ENCODE measurements at regions not wholly inside any gene's neighbourhood (a gene's known extent, or its start where the extent isn't known, plus 50 kb on each side); places are given as distances from the start of the nearest gene placed in this dataset.

DNA sequence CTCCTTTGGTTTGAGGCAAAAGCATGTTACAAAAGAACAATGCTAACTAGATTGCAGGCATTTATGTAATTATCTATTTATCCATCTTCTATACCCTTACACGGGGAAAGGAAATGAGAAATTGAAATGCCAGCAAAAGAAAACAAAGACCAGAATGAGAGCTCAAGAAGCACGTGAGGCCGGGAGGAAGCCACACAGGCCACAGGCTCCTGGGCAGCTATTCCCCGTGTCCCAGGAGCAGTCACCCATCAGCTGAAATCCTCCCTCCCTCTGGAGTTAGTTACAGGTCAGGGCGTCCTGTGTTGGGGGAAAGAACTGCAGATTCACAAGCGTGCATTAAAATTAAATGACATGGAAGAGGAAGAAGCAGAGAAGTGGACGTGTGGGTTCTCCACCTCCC lies 64.7 kb upstream of the RPS6KA2 start:
- Histone ChIP-seq H3K27ac (no peak overlapping the region), H3K9me3 (no peaks in the 10 kb centered on the region), H3K36me3 (no peaks in the 10 kb centered on the region), H3K27me3 (no peaks in the 10 kb centered on the region), H3K4me1 (no peaks in the 10 kb centered on the region), H3K4me3 (no peak overlapping the region)
- TF ChIP-seq, protein P1, sequence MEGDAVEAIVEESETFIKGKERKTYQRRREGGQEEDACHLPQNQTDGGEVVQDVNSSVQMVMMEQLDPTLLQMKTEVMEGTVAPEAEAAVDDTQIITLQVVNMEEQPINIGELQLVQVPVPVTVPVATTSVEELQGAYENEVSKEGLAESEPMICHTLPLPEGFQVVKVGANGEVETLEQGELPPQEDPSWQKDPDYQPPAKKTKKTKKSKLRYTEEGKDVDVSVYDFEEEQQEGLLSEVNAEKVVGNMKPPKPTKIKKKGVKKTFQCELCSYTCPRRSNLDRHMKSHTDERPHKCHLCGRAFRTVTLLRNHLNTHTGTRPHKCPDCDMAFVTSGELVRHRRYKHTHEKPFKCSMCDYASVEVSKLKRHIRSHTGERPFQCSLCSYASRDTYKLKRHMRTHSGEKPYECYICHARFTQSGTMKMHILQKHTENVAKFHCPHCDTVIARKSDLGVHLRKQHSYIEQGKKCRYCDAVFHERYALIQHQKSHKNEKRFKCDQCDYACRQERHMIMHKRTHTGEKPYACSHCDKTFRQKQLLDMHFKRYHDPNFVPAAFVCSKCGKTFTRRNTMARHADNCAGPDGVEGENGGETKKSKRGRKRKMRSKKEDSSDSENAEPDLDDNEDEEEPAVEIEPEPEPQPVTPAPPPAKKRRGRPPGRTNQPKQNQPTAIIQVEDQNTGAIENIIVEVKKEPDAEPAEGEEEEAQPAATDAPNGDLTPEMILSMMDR (IDR thresholded peaks at IDR 0.05) = no peak
- intact Hi-C loops (cut with DNase I; ENCODE audit: low total_unique reads) = no loop called here
- no peak for DNase-seq

DNA sequence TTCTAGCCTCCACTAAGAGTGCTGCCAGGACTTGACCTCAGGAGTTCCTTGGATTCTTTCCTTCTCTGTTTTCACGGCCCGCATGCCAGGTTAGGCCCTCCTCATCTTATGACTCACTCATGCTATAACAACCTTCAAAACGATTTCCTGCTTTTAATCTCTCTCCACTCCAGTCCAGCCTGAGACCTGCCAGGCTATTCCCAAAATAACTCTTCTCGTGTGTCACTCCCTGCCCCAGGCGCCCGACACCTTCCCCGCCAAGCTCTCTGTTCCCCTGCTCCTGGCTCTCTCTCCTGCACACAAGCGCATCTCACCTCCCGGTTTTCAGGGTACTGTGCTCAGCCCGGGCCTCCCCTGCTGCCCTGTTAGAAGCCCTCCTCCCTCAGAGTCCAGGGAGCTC lies 64.1 kb upstream of the RPS6KA2 start:
- no peak for DNase-seq
- no peaks in the 10 kb centered on the region for H3K9me3 ChIP-seq
- no peak overlapping the region for H3K27ac ChIP-seq
- intact Hi-C loops (cut with DNase I; ENCODE audit: low total_unique reads) = no loop called here
- H3K4me1 ChIP-seq = no peaks in the 10 kb centered on the region
- TF ChIP-seq, protein P1 (IDR thresholded peaks at IDR 0.05) = no peak
- peaks cover 0 to under 1% of the 10 kb centered on the region in 2 donors for H3K27me3 ChIP-seq
- no peaks in the 10 kb centered on the region for H3K36me3 ChIP-seq
- H3K4me3 ChIP-seq = no peak overlapping the region

DNA sequence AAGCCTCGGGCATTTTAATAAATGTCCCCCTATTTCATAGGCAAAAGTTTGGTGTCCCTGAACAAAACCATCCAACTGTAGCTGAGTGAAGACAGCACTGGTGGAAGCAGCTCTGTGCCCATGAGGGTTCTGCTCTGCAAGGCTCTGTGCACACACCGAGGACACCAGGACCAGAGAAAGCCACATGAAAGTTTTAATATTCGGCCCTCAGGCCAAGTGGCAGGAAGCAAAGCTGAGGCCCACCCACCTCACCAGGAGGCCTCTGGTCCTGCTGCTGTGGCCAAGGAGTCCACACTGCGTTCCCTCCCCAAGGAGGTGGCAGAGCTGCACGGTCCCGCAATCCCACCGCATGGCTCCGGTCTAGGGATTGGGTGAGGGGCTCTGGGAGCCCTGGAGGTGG lies 62.6 kb upstream of the RPS6KA2 start:
- Histone ChIP-seq H3K9me3 (no peaks in the 10 kb centered on the region), H3K4me1 (no peaks in the 10 kb centered on the region), H3K27ac (no peak overlapping the region), H3K27me3 (peaks cover 0 to 3% of the 10 kb centered on the region in 2 donors), H3K4me3 (no peak overlapping the region), H3K36me3 (no peaks in the 10 kb centered on the region)
- intact Hi-C loops (cut with DNase I; ENCODE audit: low total_unique reads) = no loop called here
- TF ChIP-seq, protein P1 (IDR thresholded peaks at IDR 0.05) = no peak
- no peak for DNase-seq

DNA sequence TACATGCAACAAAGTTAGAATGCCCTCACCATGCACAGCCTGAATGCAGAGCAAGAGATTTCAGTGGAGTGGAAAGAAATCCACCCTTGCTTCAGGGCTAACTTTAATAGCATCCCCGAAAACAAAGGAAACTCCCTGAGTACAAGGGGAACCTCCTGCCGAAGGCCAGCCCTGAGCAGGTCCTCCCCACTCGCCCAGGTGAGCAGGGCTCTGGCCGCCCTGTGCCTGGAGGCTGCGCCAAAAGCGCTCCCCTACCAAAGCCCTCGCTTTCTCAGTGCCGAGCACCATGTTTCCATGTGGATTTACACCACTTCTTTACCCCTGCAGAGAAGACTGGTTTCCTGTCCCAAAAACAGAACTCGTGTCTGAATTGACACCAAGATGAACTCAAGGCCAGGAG lies 61.9 kb upstream of the RPS6KA2 start:
- DNase-seq = no peak
- no peaks in the 10 kb centered on the region for H3K36me3 ChIP-seq
- intact Hi-C loops (cut with DNase I; ENCODE audit: low total_unique reads) = no loop called here
- H3K4me3 ChIP-seq = no peak overlapping the region
- no peaks in the 10 kb centered on the region for H3K9me3 ChIP-seq
- no peak overlapping the region for H3K27ac ChIP-seq
- H3K4me1 ChIP-seq = no peaks in the 10 kb centered on the region
- TF ChIP-seq, protein P1 (IDR thresholded peaks at IDR 0.05) = no peak
- peaks cover 0 to 3% of the 10 kb centered on the region in 2 donors for H3K27me3 ChIP-seq

DNA sequence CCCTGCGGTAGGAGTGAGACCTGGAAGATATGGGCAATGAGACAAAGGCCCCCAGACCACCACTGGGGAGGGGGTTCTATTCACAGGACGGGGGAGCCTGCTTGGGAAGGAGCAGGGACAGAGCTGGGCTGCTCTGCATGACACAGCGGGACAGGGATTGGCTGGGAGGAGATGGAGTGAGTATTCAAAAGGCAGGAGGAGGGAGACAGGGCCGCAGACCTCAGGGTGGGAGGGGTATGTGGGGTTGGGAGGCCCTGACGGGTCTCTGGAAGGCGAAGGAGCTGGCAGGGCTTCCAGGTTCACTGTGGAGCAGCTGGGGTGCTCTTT lies 60.8 kb upstream of the RPS6KA2 start:
- intact Hi-C loops (cut with DNase I; ENCODE audit: low total_unique reads) = no loop called here
- Histone ChIP-seq H3K4me1 (no peaks in the 10 kb centered on the region), H3K9me3 (no peaks in the 10 kb centered on the region), H3K4me3 (no peak overlapping the region), H3K27ac (no peak overlapping the region), H3K27me3 (peaks cover 0 to 3% of the 10 kb centered on the region in 2 donors), H3K36me3 (no peaks in the 10 kb centered on the region)
- no peak for DNase-seq
- TF ChIP-seq, protein P1 (IDR thresholded peaks at IDR 0.05) = no peak
